KMS-11 (cell line): ENCODE measurements at regions not wholly inside any gene's neighbourhood (a gene's known extent, or its start where the extent isn't known, plus 50 kb on each side); places are given as distances from the start of the nearest gene placed in this dataset.

Source experiments
- H2AFZ ChIP-seq: fragments of 200-600 bp; sonication (generic); 2 replicates; pipeline ENCODE4 v1.6.1; 2016; ENCODE audit warnings: antibody characterized with exemption, mixed run types, low read depth
- H3K27ac ChIP-seq: fragments of 200-600 bp; sonication (generic); 2 replicates; pipeline ENCODE4 v1.6.1; 2016; ENCODE audit warnings: mild to moderate bottlenecking, mixed run types
- H3K27me3 ChIP-seq: fragments of 200-600 bp; sonication (generic); 2 replicates; pipeline ENCODE4 v1.6.1; 2017; ENCODE audit warnings: mild to moderate bottlenecking, low read depth, mixed run types, moderate library complexity; ENCODE audit not compliant: insufficient read depth
- H3K36me3 ChIP-seq: fragments of 200-600 bp; sonication (generic); 2 replicates; pipeline ENCODE4 v1.6.1; 2017; ENCODE audit warnings: mild to moderate bottlenecking, mixed run types; ENCODE audit not compliant: insufficient read depth
- H3K4me1 ChIP-seq: fragments of 200-600 bp; sonication (generic); 2 replicates; pipeline ENCODE4 v1.6.1; 2016; ENCODE audit warnings: mild to moderate bottlenecking, low read depth, mixed run types; ENCODE audit not compliant: poor library complexity, severe bottlenecking
- H3K4me2 ChIP-seq: fragments of 200-600 bp; sonication (generic); 2 replicates; pipeline ENCODE4 v1.7.0; 2016; ENCODE audit warnings: mild to moderate bottlenecking, mixed run types
- H3K4me3 ChIP-seq: fragments of 200-600 bp; sonication (generic); IDR thresholded peaks from 2 replicates; pipeline ENCODE4 v1.6.1; 2017; ENCODE audit warnings: low read depth, low read length, mixed read lengths; ENCODE audit not compliant: insufficient read depth
- H3K79me2 ChIP-seq: fragments of 200-600 bp; sonication (generic); 2 replicates; pipeline ENCODE4 v1.6.1; 2016; ENCODE audit warnings: low read depth, mixed run types; ENCODE audit not compliant: insufficient read depth
- H3K9ac ChIP-seq: fragments of 200-600 bp; sonication (generic); 2 replicates; pipeline ENCODE4 v1.6.1; 2016; ENCODE audit warnings: mild to moderate bottlenecking, mixed run types
- H4K20me1 ChIP-seq: fragments of 200-600 bp; sonication (generic); 2 replicates; pipeline ENCODE4 v1.6.1; 2016; ENCODE audit warnings: mild to moderate bottlenecking, mixed run types; ENCODE audit not compliant: insufficient read depth
- TF ChIP-seq, protein P1 (sequence below): fragments of 200-600 bp; sonication (generic); conservative IDR thresholded peaks from 2 replicates; pipeline ENCODE4 v1.6.1; 2017; ENCODE audit warnings: low read depth, mild to moderate bottlenecking, antibody characterized with exemption, low read length, moderate library complexity, mixed read lengths

DNA sequence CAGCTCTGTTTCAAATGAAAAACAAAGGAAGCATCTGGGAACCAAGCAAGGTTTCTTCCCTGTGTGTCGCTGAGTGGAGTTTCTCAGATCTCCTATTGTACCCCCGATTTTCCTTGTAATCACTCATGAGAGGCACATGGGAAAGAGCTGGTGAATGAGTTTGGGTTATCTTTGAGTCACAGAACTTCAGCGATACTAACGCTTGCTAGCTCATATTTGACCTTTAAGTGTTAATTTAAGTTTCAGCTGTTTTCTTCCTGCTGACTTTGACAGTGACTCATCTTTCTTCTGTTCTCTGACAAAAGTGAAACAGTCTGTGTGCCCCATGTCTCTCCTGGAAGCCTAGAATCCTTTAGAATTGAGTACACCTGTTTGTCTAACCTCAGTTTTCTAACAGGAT is 261.1 kb upstream of the RGS17 start:
- Histone ChIP-seq H3K9ac (no peak overlapping the region), H3K79me2 (no peaks in the 10 kb centered on the region), H3K36me3 (no peaks in the 10 kb centered on the region), H3K4me1 (peaks cover 3% of the 10 kb centered on the region), H3K4me2 (no peak overlapping the region), H3K4me3 (no peak overlapping the region), H3K27ac (no peak overlapping the region), H2AFZ (no peak overlapping the region), H4K20me1 (no peaks in the 10 kb centered on the region), H3K27me3 (no peaks in the 10 kb centered on the region)
- TF ChIP-seq, protein P1, sequence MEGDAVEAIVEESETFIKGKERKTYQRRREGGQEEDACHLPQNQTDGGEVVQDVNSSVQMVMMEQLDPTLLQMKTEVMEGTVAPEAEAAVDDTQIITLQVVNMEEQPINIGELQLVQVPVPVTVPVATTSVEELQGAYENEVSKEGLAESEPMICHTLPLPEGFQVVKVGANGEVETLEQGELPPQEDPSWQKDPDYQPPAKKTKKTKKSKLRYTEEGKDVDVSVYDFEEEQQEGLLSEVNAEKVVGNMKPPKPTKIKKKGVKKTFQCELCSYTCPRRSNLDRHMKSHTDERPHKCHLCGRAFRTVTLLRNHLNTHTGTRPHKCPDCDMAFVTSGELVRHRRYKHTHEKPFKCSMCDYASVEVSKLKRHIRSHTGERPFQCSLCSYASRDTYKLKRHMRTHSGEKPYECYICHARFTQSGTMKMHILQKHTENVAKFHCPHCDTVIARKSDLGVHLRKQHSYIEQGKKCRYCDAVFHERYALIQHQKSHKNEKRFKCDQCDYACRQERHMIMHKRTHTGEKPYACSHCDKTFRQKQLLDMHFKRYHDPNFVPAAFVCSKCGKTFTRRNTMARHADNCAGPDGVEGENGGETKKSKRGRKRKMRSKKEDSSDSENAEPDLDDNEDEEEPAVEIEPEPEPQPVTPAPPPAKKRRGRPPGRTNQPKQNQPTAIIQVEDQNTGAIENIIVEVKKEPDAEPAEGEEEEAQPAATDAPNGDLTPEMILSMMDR: no peak

DNA sequence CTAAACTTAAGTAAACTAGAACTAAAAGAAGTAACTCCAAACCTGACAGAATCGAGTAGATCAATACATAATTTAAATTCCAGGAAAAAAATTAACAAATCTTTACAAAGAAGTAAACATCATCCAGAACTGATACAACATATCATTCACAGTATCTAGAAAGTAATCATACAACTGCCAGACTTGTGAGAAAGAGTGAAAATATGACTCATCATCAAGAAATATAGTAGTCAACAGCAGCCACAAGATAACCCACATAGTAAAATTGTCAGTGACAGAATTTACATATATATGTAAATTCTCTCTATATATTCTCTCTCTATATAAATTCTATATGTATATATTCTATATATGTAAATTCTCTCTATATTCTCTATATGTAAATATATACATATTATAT is 242.8 kb upstream of the RGS17 start:
- H3K4me3 ChIP-seq: no peak overlapping the region
- no peaks in the 10 kb centered on the region for H3K36me3 ChIP-seq
- no peak overlapping the region for H2AFZ ChIP-seq
- no peak overlapping the region for H3K9ac ChIP-seq
- H3K27ac ChIP-seq: no peak overlapping the region
- H3K27me3 ChIP-seq: no peaks in the 10 kb centered on the region
- no peaks in the 10 kb centered on the region for H3K79me2 ChIP-seq
- H3K4me1 ChIP-seq: no peaks in the 10 kb centered on the region
- no peak overlapping the region for H3K4me2 ChIP-seq
- H4K20me1 ChIP-seq: no peaks in the 10 kb centered on the region
- TF ChIP-seq, protein P1: no peak

DNA sequence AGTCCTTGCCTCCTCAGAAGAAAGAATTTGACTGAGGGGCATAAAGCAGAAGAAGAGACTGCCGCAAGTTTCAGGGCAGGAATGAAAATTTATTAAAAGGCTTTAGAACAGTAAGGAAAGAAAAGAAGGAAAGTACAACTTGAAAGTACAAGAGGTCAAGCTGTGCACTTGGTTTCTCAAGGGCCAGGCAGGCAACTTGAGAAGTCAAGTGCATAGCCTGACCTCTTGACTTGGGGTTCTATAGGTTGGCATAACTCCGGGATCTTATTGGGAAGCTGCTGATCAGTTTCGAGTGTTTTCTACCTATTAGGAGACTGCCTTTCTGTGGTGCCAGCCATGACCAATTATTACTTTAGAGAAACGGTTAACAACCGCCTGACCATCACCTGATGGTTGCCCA is 237.0 kb upstream of the RGS17 start:
- Histone ChIP-seq H3K4me2 (no peak overlapping the region), H3K4me1 (no peaks in the 10 kb centered on the region), H3K36me3 (no peaks in the 10 kb centered on the region), H3K4me3 (no peak overlapping the region), H2AFZ (no peak overlapping the region), H3K27ac (no peak overlapping the region), H4K20me1 (no peaks in the 10 kb centered on the region), H3K9ac (no peak overlapping the region), H3K79me2 (no peaks in the 10 kb centered on the region), H3K27me3 (no peaks in the 10 kb centered on the region)
- TF ChIP-seq, protein P1: no peak

DNA sequence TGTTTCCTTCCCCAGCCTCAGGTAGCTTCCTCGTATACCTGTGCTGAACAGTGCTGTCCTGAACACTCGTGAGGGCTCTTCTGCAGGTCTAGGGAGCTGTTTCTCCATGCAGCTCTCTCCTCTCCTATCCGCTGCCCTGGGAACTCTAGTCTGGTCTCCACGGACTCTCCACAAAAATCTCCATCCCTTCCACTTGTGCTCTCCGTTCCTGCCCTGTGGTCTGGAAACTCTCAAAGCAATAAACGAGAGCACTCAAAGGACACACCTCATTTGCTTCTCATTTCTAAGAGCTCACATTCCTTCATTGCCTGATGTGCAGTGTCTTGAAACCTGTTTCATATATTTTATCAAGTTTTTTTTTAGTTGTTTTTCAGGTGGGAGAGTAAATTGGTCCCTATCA is 235.9 kb upstream of the RGS17 start:
- Histone ChIP-seq H3K4me3 (no peak overlapping the region), H3K4me2 (no peak overlapping the region), H3K27me3 (no peaks in the 10 kb centered on the region), H3K27ac (no peak overlapping the region), H3K9ac (no peak overlapping the region), H3K4me1 (no peaks in the 10 kb centered on the region), H3K36me3 (no peaks in the 10 kb centered on the region), H3K79me2 (no peaks in the 10 kb centered on the region), H4K20me1 (no peaks in the 10 kb centered on the region), H2AFZ (no peak overlapping the region)
- TF ChIP-seq, protein P1: no peak

DNA sequence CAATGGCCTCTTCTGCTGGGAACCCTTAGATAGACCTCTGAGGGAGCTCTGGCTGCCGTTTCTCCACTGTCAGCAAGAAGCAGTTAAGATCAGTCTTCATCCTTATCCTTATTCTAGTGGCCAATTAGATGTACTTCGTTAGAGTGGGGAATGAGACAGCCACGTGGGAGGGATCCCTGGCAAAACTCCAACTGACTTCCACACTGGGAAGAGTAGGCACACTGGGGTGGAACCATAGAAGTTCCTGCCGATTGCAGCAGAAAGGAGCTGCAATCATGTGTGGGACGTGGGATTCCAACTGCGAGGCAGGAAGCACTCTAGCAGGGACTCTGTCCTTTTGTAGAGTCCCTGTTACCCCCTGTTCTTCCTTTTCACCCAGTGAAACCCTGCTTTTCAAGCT is 226.3 kb upstream of the RGS17 start:
- no peak overlapping the region for H3K4me2 ChIP-seq
- H3K4me3 ChIP-seq: no peak overlapping the region
- H3K79me2 ChIP-seq: no peaks in the 10 kb centered on the region
- no peaks in the 10 kb centered on the region for H3K27me3 ChIP-seq
- H3K27ac ChIP-seq: no peak overlapping the region
- no peaks in the 10 kb centered on the region for H3K36me3 ChIP-seq
- no peak overlapping the region for H3K9ac ChIP-seq
- TF ChIP-seq, protein P1: no peak
- no peak overlapping the region for H2AFZ ChIP-seq
- no peaks in the 10 kb centered on the region for H3K4me1 ChIP-seq
- H4K20me1 ChIP-seq: no peaks in the 10 kb centered on the region
